Astrocyte of the hippocampus (primary cell): ENCODE measurements at regions not wholly inside any gene's neighbourhood (a gene's known extent, or its start where the extent isn't known, plus 50 kb on each side); places are given as distances from the start of the nearest gene placed in this dataset.
"Not testable (repeated sequence)": the region's sequence is repeated elsewhere in the genome, so short reads cannot be mapped to it uniquely, and the experiment has no call there.

Experiments used
- DNase-seq: peaks from one replicate; pipeline ENCODE4 v3.0.0; 2011; ENCODE audit warnings: low read depth, low spot score

- DNase-seq: no peak
Measured at GRCh38 chr6:22142856-22143255, 154.0 kb downstream of the PRL start.

GRCh38 chr6:22145376-22145775 is 151.5 kb downstream of the PRL start:
- DNase-seq: no peak

GRCh38 chr6:22145823-22146677 is 150.8 kb downstream of the PRL start:
- DNase-seq: peak; percentile 84

- no peak for DNase-seq
Measured at GRCh38 chr6:22146678-22146930, 150.2 kb downstream of the PRL start.

- no peak for DNase-seq
Measured at GRCh38 chr6:22146931-22147701, 149.7 kb downstream of the PRL start.

- peak; percentile 90 for DNase-seq
Measured at GRCh38 chr6:22147921-22148776, 148.7 kb downstream of the PRL start.

- DNase-seq: peak; percentile 19
Measured at GRCh38 chr6:22149096-22149495, 147.7 kb downstream of the PRL start.

GRCh38 chr6:22149501-22150367 is 147.1 kb downstream of the PRL start:
- peak; percentile 84 for DNase-seq

GRCh38 chr6:22150368-22151035 is 146.3 kb downstream of the PRL start:
- no peak for DNase-seq

GRCh38 chr6:22151892-22152291 is 144.9 kb downstream of the PRL start:
- no peak for DNase-seq

GRCh38 chr6:22152841-22153240 is 144.0 kb downstream of the PRL start:
- DNase-seq: no peak

- no peak for DNase-seq
Measured at GRCh38 chr6:22153384-22154158, 143.3 kb downstream of the PRL start.

- no peak for DNase-seq
Measured at GRCh38 chr6:22155551-22155950, 141.3 kb downstream of the PRL start.

GRCh38 chr6:22157233-22157632 is 139.6 kb downstream of the PRL start:
- no peak for DNase-seq

- no peak for DNase-seq
Measured at GRCh38 chr6:22164236-22164635, 132.6 kb downstream of the PRL start.

GRCh38 chr6:22171006-22171405 is 125.8 kb downstream of the PRL start:
- peak; percentile 40 for DNase-seq

GRCh38 chr6:22171885-22172284 is 125.0 kb downstream of the PRL start:
- DNase-seq: not testable (repeated sequence)

GRCh38 chr6:22173311-22173710 is 123.5 kb downstream of the PRL start:
- no peak for DNase-seq

- DNase-seq: not testable (repeated sequence)
Measured at GRCh38 chr6:22180250-22180649, 116.6 kb downstream of the PRL start.

- no peak for DNase-seq
Measured at GRCh38 chr6:22184371-22184770, 112.5 kb downstream of the PRL start.
